GM23338 (cell line): ENCODE measurements at regions not wholly inside any gene's neighbourhood (a gene's known extent, or its start where the extent isn't known, plus 50 kb on each side); places are given as distances from the start of the nearest gene placed in this dataset.

Experiments
- ATAC-seq: fragments of 200-7000 bp; cut with Tn5 transposase; 3 replicates; pipeline ENCODE4 v1.9.1; 2020
- DNase-seq: peaks from one replicate; pipeline ENCODE4 v3.0.0-alpha.2; 2015; ENCODE audit warnings: low spot score
- H2AFZ ChIP-seq: fragments of 200-600 bp; sonication (generic); 2 replicates; pipeline ENCODE4 v1.8.0; 2016; ENCODE audit warnings: antibody characterized with exemption, mild to moderate bottlenecking, moderate library complexity
- H3F3A ChIP-seq: fragments of 200-600 bp; sonication (generic); replicated peaks from 2 replicates; pipeline ENCODE4 v1.8.0; 2017; ENCODE audit warnings: antibody characterized with exemption, mixed run types, low read depth
- H3K27ac ChIP-seq: fragments of 200-600 bp; sonication (generic); 2 replicates; pipeline ENCODE4 v1.6.1; 2016; ENCODE audit warnings: low read depth
- H3K27me3 ChIP-seq: fragments of 200-600 bp; sonication (generic); 2 replicates; pipeline ENCODE4 v1.8.0; 2016; ENCODE audit warnings: mild to moderate bottlenecking, mixed run types, moderate library complexity; ENCODE audit not compliant: insufficient read depth
- H3K36me3 ChIP-seq: fragments of 200-600 bp; sonication (generic); 2 replicates; pipeline ENCODE4 v1.8.0; 2016; ENCODE audit warnings: mild to moderate bottlenecking; ENCODE audit not compliant: insufficient read depth
- H3K4me1 ChIP-seq: fragments of 200-600 bp; sonication (generic); 2 replicates; pipeline ENCODE4 v1.8.0; 2016; ENCODE audit warnings: mild to moderate bottlenecking, moderate library complexity; ENCODE audit not compliant: insufficient read depth
- H3K4me2 ChIP-seq: fragments of 200-600 bp; sonication (generic); 2 replicates; pipeline ENCODE4 v1.7.1; 2017; ENCODE audit warnings: mixed run types
- H3K4me3 ChIP-seq: fragments of 200-600 bp; sonication (generic); 2 replicates; pipeline ENCODE4 v1.6.1; 2016; ENCODE audit warnings: mixed run types
- H3K79me2 ChIP-seq: fragments of 200-600 bp; sonication (generic); replicated peaks from 2 replicates; pipeline ENCODE4 v1.8.0; 2017; ENCODE audit warnings: mild to moderate bottlenecking; ENCODE audit not compliant: insufficient read depth
- H3K9me2 ChIP-seq: fragments of 200-600 bp; sonication (generic); 2 replicates; pipeline ENCODE4 v1.8.0; 2017; ENCODE audit not compliant: insufficient read depth
- H4K20me1 ChIP-seq: fragments of 200-600 bp; sonication (generic); replicated peaks from 2 replicates; pipeline ENCODE4 v1.8.0; 2017; ENCODE audit warnings: mild to moderate bottlenecking; ENCODE audit not compliant: insufficient read depth
- H3K27ac Mint-ChIP-seq: 2 replicates; pipeline ENCODE4 v1.8.0; 2020; ENCODE audit warnings: inconsistent platforms, mild to moderate bottlenecking, moderate library complexity, mixed read lengths
- H3K27me3 Mint-ChIP-seq: 3 replicates; pipeline ENCODE4 v1.8.0; 2022; ENCODE audit warnings: low read depth, mild to moderate bottlenecking, moderate library complexity, mixed read lengths, inconsistent platforms; ENCODE audit not compliant: insufficient read depth, poor library complexity
- H3K36me3 Mint-ChIP-seq: 3 replicates; pipeline ENCODE4 v1.8.0; 2021; ENCODE audit warnings: low read depth, mild to moderate bottlenecking, inconsistent platforms, moderate library complexity, mixed read lengths
- H3K4me1 Mint-ChIP-seq: 3 replicates; pipeline ENCODE4 v1.8.0; 2020; ENCODE audit warnings: mild to moderate bottlenecking, inconsistent platforms, mixed read lengths
- H3K4me3 Mint-ChIP-seq: 3 replicates; pipeline ENCODE4 v1.8.0; 2021; ENCODE audit warnings: moderate library complexity, mild to moderate bottlenecking, inconsistent platforms, mixed read lengths
- H3K9me3 Mint-ChIP-seq: 3 replicates; pipeline ENCODE4 v1.8.0; 2020; ENCODE audit warnings: moderate library complexity, mild to moderate bottlenecking, inconsistent platforms, mixed read lengths
- NANOG ChIP-seq: IDR thresholded peaks from 2 replicates; pipeline ENCODE4 v1.6.1; 2016; ENCODE audit warnings: antibody characterized with exemption, borderline replicate concordance
- STAT1 ChIP-seq: IDR thresholded peaks from one replicate; pipeline ENCODE4 v1.6.1; 2016; ENCODE audit warnings: antibody characterized with exemption; ENCODE audit not compliant: unreplicated experiment
- ZNF114 ChIP-seq: fragments of 250-450 bp; sonication (Bioruptor Pico); IDR thresholded peaks from 2 replicates; pipeline ENCODE4 v1.5.0; 2020; ENCODE audit warnings: mild to moderate bottlenecking, moderate library complexity
- ZNF331 ChIP-seq: fragments of 250-450 bp; sonication (Bioruptor Pico); IDR thresholded peaks from 2 replicates; pipeline ENCODE4 v1.5.0; 2020; ENCODE audit warnings: low read depth, mild to moderate bottlenecking, moderate library complexity
- TF ChIP-seq, protein P1 (sequence below): IDR thresholded peaks from one replicate; pipeline ENCODE4 v1.6.1; 2018; ENCODE audit warnings: antibody characterized with exemption; ENCODE audit not compliant: unreplicated experiment
- TF ChIP-seq, protein P2 (sequence below), 2 experiments: fragments of 200-600 bp in 1 of 2; sonication (generic) in 1 of 2; conservative IDR thresholded peaks; 2 replicates each; pipeline versions ENCODE4 v1.5.1 to v1.6.1; 2016 to 2017; ENCODE audit warnings: antibody characterized with exemption in 2 of 2, low read depth in 2 of 2, mild to moderate bottlenecking in 2 of 2, moderate library complexity in 1 of 2
- TF ChIP-seq, protein P3 (sequence below): IDR thresholded peaks from 2 replicates; pipeline ENCODE4 v1.6.1; 2016; ENCODE audit warnings: antibody characterized with exemption
- TF ChIP-seq, protein P4 (sequence below): fragments of 250-450 bp; sonication (Bioruptor Pico); IDR thresholded peaks from 2 replicates; pipeline ENCODE4 v1.5.0; 2020; ENCODE audit warnings: mild to moderate bottlenecking, moderate library complexity

DNA sequence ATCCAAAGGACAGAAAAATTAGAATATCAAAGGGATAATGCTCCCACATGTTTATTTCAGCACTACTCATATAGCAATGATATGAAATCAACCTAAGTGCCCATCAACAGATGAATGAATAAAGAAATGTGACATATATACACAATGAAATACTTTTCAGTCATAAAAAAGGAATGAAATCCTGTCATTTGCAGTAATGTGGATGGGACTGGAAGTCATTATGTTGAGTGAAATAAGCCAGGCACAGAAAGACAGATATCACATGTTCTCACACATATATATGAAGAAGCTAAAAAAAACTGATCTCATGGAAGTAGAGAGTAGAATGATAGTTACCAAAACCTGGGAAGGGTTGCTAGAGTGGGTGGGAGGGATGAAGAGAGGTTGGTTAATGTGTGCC is 135.7 kb downstream of the IBTK start (continued):
- no peak for TF ChIP-seq STAT1
- TF ChIP-seq, protein P1, sequence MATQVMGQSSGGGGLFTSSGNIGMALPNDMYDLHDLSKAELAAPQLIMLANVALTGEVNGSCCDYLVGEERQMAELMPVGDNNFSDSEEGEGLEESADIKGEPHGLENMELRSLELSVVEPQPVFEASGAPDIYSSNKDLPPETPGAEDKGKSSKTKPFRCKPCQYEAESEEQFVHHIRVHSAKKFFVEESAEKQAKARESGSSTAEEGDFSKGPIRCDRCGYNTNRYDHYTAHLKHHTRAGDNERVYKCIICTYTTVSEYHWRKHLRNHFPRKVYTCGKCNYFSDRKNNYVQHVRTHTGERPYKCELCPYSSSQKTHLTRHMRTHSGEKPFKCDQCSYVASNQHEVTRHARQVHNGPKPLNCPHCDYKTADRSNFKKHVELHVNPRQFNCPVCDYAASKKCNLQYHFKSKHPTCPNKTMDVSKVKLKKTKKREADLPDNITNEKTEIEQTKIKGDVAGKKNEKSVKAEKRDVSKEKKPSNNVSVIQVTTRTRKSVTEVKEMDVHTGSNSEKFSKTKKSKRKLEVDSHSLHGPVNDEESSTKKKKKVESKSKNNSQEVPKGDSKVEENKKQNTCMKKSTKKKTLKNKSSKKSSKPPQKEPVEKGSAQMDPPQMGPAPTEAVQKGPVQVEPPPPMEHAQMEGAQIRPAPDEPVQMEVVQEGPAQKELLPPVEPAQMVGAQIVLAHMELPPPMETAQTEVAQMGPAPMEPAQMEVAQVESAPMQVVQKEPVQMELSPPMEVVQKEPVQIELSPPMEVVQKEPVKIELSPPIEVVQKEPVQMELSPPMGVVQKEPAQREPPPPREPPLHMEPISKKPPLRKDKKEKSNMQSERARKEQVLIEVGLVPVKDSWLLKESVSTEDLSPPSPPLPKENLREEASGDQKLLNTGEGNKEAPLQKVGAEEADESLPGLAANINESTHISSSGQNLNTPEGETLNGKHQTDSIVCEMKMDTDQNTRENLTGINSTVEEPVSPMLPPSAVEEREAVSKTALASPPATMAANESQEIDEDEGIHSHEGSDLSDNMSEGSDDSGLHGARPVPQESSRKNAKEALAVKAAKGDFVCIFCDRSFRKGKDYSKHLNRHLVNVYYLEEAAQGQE = no peak

DNA sequence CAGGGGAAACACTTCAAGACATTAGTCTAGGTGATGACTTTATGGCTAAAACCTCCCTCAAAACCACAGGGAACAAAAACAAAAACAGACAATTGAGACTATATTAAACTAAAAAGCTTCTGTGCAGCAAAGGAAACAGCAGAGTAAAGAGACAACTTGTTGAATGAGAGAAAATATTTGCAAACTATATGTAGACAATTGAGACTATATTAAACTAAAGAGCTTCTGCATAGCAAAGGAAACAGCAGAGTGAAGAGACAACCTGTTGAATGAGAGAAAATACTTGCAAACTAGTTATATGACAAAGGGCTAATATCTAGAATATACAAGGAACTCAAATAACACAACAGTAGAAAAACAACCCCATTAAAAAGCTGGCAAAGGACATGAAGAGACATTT is 136.4 kb downstream of the IBTK start:
- H3K9me3 Mint-ChIP-seq = peaks cover 9% of the 10 kb centered on the region; the same call in 1 of the 3 replicates
- Histone ChIP-seq H3K36me3 (peaks cover 3% of the 10 kb centered on the region; the same call in 1 of the 2 replicates), H3F3A (no peaks in the 10 kb centered on the region), H3K27ac (no peak overlapping the region), H3K9me2 (no peaks in the 10 kb centered on the region), H3K79me2 (no peaks in the 10 kb centered on the region), H4K20me1 (no peaks in the 10 kb centered on the region), H3K4me3 (no peak overlapping the region), H3K27me3 (no peaks in the 10 kb centered on the region), H3K4me2 (no peak overlapping the region), H2AFZ (no peak overlapping the region), H3K4me1 (no peaks in the 10 kb centered on the region)
- ATAC-seq (no peak), DNase-seq (no peak)
- H3K4me3 Mint-ChIP-seq = no peak overlapping the region
- no peaks in the 10 kb centered on the region for H3K4me1 Mint-ChIP-seq
- H3K27ac Mint-ChIP-seq = no peak overlapping the region
- no peaks in the 10 kb centered on the region for H3K27me3 Mint-ChIP-seq
- no peaks in the 10 kb centered on the region for H3K36me3 Mint-ChIP-seq
- TF ChIP-seq STAT1 = no peak
- TF ChIP-seq, protein P1 = no peak
- TF ChIP-seq, protein P2, sequence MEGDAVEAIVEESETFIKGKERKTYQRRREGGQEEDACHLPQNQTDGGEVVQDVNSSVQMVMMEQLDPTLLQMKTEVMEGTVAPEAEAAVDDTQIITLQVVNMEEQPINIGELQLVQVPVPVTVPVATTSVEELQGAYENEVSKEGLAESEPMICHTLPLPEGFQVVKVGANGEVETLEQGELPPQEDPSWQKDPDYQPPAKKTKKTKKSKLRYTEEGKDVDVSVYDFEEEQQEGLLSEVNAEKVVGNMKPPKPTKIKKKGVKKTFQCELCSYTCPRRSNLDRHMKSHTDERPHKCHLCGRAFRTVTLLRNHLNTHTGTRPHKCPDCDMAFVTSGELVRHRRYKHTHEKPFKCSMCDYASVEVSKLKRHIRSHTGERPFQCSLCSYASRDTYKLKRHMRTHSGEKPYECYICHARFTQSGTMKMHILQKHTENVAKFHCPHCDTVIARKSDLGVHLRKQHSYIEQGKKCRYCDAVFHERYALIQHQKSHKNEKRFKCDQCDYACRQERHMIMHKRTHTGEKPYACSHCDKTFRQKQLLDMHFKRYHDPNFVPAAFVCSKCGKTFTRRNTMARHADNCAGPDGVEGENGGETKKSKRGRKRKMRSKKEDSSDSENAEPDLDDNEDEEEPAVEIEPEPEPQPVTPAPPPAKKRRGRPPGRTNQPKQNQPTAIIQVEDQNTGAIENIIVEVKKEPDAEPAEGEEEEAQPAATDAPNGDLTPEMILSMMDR (conservative IDR thresholded peaks at IDR 0.05; ENCODE audit: low read depth in 2 of 2) = no peak
- TF ChIP-seq, protein P3, sequence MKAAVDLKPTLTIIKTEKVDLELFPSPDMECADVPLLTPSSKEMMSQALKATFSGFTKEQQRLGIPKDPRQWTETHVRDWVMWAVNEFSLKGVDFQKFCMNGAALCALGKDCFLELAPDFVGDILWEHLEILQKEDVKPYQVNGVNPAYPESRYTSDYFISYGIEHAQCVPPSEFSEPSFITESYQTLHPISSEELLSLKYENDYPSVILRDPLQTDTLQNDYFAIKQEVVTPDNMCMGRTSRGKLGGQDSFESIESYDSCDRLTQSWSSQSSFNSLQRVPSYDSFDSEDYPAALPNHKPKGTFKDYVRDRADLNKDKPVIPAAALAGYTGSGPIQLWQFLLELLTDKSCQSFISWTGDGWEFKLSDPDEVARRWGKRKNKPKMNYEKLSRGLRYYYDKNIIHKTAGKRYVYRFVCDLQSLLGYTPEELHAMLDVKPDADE = no peak
- no peak for TF ChIP-seq NANOG
- TF ChIP-seq ZNF331 (CRISPR knock-in tag) = no peak
- TF ChIP-seq ZNF114 (CRISPR knock-in tag) = no peak
- TF ChIP-seq, protein P4, sequence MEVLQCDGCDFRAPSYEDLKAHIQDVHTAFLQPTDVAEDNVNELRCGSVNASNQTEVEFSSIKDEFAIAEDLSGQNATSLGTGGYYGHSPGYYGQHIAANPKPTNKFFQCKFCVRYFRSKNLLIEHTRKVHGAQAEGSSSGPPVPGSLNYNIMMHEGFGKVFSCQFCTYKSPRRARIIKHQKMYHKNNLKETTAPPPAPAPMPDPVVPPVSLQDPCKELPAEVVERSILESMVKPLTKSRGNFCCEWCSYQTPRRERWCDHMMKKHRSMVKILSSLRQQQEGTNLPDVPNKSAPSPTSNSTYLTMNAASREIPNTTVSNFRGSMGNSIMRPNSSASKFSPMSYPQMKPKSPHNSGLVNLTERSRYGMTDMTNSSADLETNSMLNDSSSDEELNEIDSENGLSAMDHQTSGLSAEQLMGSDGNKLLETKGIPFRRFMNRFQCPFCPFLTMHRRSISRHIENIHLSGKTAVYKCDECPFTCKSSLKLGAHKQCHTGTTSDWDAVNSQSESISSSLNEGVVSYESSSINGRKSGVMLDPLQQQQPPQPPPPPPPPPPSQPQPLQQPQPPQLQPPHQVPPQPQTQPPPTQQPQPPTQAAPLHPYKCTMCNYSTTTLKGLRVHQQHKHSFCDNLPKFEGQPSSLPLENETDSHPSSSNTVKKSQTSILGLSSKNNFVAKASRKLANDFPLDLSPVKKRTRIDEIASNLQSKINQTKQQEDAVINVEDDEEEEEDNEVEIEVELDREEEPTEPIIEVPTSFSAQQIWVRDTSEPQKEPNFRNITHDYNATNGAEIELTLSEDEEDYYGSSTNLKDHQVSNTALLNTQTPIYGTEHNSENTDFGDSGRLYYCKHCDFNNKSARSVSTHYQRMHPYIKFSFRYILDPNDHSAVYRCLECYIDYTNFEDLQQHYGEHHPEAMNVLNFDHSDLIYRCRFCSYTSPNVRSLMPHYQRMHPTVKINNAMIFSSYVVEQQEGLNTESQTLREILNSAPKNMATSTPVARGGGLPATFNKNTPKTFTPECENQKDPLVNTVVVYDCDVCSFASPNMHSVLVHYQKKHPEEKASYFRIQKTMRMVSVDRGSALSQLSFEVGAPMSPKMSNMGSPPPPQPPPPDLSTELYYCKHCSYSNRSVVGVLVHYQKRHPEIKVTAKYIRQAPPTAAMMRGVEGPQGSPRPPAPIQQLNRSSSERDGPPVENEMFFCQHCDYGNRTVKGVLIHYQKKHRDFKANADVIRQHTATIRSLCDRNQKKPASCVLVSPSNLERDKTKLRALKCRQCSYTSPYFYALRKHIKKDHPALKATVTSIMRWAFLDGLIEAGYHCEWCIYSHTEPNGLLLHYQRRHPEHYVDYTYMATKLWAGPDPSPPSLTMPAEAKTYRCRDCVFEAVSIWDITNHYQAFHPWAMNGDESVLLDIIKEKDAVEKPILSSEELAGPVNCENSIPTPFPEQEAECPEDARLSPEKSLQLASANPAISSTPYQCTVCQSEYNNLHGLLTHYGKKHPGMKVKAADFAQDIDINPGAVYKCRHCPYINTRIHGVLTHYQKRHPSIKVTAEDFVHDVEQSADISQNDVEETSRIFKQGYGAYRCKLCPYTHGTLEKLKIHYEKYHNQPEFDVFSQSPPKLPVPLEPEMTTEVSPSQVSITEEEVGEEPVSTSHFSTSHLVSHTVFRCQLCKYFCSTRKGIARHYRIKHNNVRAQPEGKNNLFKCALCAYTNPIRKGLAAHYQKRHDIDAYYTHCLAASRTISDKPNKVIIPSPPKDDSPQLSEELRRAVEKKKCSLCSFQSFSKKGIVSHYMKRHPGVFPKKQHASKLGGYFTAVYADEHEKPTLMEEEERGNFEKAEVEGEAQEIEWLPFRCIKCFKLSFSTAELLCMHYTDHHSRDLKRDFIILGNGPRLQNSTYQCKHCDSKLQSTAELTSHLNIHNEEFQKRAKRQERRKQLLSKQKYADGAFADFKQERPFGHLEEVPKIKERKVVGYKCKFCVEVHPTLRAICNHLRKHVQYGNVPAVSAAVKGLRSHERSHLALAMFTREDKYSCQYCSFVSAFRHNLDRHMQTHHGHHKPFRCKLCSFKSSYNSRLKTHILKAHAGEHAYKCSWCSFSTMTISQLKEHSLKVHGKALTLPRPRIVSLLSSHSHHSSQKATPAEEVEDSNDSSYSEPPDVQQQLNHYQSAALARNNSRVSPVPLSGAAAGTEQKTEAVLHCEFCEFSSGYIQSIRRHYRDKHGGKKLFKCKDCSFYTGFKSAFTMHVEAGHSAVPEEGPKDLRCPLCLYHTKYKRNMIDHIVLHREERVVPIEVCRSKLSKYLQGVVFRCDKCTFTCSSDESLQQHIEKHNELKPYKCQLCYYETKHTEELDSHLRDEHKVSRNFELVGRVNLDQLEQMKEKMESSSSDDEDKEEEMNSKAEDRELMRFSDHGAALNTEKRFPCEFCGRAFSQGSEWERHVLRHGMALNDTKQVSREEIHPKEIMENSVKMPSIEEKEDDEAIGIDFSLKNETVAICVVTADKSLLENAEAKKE = no peak
